ENCODE measurements at regions not wholly inside any gene's neighbourhood (a gene's known extent, or its start where the extent isn't known, plus 50 kb on each side); places are given as distances from the start of the nearest gene placed in this dataset.

DNA sequence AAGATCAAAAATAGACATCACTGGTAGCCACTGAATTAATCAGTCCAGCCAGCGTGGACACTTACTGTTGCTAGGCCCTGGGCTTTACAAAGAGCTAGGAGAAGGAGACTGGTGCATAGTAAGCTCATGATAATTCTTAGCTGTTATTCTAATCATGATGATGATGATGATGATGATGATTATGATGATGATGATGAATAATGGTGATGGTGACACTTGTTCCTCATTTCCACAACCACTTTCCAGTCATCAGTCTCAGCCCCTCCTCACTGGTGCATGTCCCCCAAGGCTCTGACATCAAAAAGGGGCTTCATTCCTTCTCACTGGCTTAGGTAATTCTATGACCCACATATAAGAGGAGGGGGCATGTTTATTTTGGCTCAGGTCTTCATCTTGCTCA is 701.0 kb downstream of the PTPRU start:
- H3K4me1 ChIP-seq (ENCODE audit: control insufficient read depth in 1 of 2, insufficient read depth in 2 of 2, low read length in 2 of 2), result no peaks in the 10 kb centered on the region
- no peaks in the 10 kb centered on the region for H3K79me2 ChIP-seq (ENCODE audit: insufficient read depth, low read length)
- no peaks in the 10 kb centered on the region for H3K9me2 ChIP-seq (ENCODE audit: insufficient read depth)
- no peak for TF ChIP-seq POLR2AphosphoS5 (IDR thresholded peaks at IDR 0.05; ENCODE audit: low read depth, low read length)
- no peak for TF ChIP-seq CEBPB (IDR thresholded peaks at IDR 0.05; ENCODE audit: low read depth)
- TF ChIP-seq ZFX (IDR thresholded peaks at IDR 0.05), result no peak
- TF ChIP-seq CBX3 (IDR thresholded peaks at IDR 0.05; ENCODE audit: low read depth), result no peak
- TF ChIP-seq, protein P1, sequence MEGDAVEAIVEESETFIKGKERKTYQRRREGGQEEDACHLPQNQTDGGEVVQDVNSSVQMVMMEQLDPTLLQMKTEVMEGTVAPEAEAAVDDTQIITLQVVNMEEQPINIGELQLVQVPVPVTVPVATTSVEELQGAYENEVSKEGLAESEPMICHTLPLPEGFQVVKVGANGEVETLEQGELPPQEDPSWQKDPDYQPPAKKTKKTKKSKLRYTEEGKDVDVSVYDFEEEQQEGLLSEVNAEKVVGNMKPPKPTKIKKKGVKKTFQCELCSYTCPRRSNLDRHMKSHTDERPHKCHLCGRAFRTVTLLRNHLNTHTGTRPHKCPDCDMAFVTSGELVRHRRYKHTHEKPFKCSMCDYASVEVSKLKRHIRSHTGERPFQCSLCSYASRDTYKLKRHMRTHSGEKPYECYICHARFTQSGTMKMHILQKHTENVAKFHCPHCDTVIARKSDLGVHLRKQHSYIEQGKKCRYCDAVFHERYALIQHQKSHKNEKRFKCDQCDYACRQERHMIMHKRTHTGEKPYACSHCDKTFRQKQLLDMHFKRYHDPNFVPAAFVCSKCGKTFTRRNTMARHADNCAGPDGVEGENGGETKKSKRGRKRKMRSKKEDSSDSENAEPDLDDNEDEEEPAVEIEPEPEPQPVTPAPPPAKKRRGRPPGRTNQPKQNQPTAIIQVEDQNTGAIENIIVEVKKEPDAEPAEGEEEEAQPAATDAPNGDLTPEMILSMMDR (IDR thresholded peaks at IDR 0.05 in 2 of 3, conservative IDR thresholded peaks at IDR 0.05 in 1 of 3; ENCODE audit: borderline replicate concordance in 1 of 3, insufficient read depth in 1 of 3, low read depth in 2 of 3, low read length in 2 of 3), result no peak
- no peak for TF ChIP-seq RAD21 (IDR thresholded peaks at IDR 0.05; ENCODE audit: low read depth)
- TF ChIP-seq ELF1 (IDR thresholded peaks at IDR 0.05; ENCODE audit: borderline replicate concordance, low read depth), result no peak
- no peak for TF ChIP-seq ZNF274 (IDR thresholded peaks at IDR 0.05; ENCODE audit: low read depth, low read length)
- TF ChIP-seq EZH2phosphoT487 (IDR thresholded peaks at IDR 0.05; ENCODE audit: borderline replicate concordance), result no peak
- TF ChIP-seq JUND (IDR thresholded peaks at IDR 0.05), result no peak
- no peak for TF ChIP-seq POLR2A (IDR thresholded peaks at IDR 0.05; ENCODE audit: borderline replicate concordance, extremely low read depth, insufficient read depth, insufficient read length)
- TF ChIP-seq EZH2 (IDR thresholded peaks at IDR 0.05), result no peak
- TF ChIP-seq SRF (IDR thresholded peaks at IDR 0.05; ENCODE audit: low read depth), result no peak
- TF ChIP-seq EGR1 (IDR thresholded peaks at IDR 0.05; ENCODE audit: low read depth), result no peak
- TF ChIP-seq YY1 (IDR thresholded peaks at IDR 0.05; ENCODE audit: extremely low read depth, insufficient replicate concordance, low read depth, low read length), result no peak
- TF ChIP-seq, protein P2, sequence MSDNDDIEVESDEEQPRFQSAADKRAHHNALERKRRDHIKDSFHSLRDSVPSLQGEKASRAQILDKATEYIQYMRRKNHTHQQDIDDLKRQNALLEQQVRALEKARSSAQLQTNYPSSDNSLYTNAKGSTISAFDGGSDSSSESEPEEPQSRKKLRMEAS (IDR thresholded peaks at IDR 0.05), result no peak
- TF ChIP-seq, protein P3, sequence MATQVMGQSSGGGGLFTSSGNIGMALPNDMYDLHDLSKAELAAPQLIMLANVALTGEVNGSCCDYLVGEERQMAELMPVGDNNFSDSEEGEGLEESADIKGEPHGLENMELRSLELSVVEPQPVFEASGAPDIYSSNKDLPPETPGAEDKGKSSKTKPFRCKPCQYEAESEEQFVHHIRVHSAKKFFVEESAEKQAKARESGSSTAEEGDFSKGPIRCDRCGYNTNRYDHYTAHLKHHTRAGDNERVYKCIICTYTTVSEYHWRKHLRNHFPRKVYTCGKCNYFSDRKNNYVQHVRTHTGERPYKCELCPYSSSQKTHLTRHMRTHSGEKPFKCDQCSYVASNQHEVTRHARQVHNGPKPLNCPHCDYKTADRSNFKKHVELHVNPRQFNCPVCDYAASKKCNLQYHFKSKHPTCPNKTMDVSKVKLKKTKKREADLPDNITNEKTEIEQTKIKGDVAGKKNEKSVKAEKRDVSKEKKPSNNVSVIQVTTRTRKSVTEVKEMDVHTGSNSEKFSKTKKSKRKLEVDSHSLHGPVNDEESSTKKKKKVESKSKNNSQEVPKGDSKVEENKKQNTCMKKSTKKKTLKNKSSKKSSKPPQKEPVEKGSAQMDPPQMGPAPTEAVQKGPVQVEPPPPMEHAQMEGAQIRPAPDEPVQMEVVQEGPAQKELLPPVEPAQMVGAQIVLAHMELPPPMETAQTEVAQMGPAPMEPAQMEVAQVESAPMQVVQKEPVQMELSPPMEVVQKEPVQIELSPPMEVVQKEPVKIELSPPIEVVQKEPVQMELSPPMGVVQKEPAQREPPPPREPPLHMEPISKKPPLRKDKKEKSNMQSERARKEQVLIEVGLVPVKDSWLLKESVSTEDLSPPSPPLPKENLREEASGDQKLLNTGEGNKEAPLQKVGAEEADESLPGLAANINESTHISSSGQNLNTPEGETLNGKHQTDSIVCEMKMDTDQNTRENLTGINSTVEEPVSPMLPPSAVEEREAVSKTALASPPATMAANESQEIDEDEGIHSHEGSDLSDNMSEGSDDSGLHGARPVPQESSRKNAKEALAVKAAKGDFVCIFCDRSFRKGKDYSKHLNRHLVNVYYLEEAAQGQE (IDR thresholded peaks at IDR 0.05; ENCODE audit: low read depth), result no peak
- TF ChIP-seq, protein P4, sequence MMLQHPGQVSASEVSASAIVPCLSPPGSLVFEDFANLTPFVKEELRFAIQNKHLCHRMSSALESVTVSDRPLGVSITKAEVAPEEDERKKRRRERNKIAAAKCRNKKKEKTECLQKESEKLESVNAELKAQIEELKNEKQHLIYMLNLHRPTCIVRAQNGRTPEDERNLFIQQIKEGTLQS (IDR thresholded peaks at IDR 0.05), result no peak
- H3K9ac ChIP-seq (ENCODE audit: low read length), result no peak overlapping the region
- no peak overlapping the region for H3K4me3 ChIP-seq (replicated peaks in 1 of 2; ENCODE audit: low read depth in 1 of 2, low read length in 2 of 2)
- POLR2A ChIA-PET, result no interaction called here
- no peaks in the 10 kb centered on the region for H4K20me1 ChIP-seq (ENCODE audit: insufficient read depth)
- DNase-seq (ENCODE audit: low read depth, low spot score) (no peak), ATAC-seq (no peak)
- H3K36me3 ChIP-seq (ENCODE audit: control insufficient read depth in 1 of 2, insufficient read depth in 2 of 2, low read length in 2 of 2), result no peaks in the 10 kb centered on the region
- H3K27ac ChIP-seq (ENCODE audit: low read depth, low read length), result no peak overlapping the region
- RAD21 ChIA-PET (ENCODE audit: low non-redundant PET in 1 of 2, low total read pairs in 2 of 2, uncharacterized antibody in 2 of 2, unreplicated experiment in 2 of 2), result no interaction called here
- H2AFZ ChIP-seq (ENCODE audit: low read depth, low read length, poor library complexity, severe bottlenecking), result no peak overlapping the region
- H3K9me3 ChIP-seq (ENCODE audit: control insufficient read depth in 1 of 2, insufficient read depth in 1 of 2, low read depth in 1 of 2, low read length in 2 of 2), result no peaks in the 10 kb centered on the region
- H3K4me2 ChIP-seq (ENCODE audit: low read length), result no peak overlapping the region
- no TSS peak for BruUV-seq (replicated peaks)
- intact Hi-C loops (cut with micrococcal nuclease), result no loop called here
- CTCF ChIA-PET, result no interaction called here
- peaks cover 10% of the 10 kb centered on the region; the same call in 1 of the 2 replicates for H3K27me3 ChIP-seq (ENCODE audit: insufficient read depth, low read length)

All from HCT116 (cell line).